Adrenal gland (tissue), 5 donors: ENCODE measurements at regions not wholly inside any gene's neighbourhood (a gene's known extent, or its start where the extent isn't known, plus 50 kb on each side); places are given as distances from the start of the nearest gene placed in this dataset.

Source experiments
- POLR2A ChIP-seq, 2 donors: fragments of 450-650 bp; IDR thresholded peaks; one replicate each; pipeline ENCODE4 v1.6.1; 2017; ENCODE audit warnings: antibody characterized with exemption in 2 of 2, mild to moderate bottlenecking in 2 of 2, moderate library complexity in 1 of 2
- TF ChIP-seq, protein P1 (sequence below), 6 experiments: fragments of 450-650 bp in 4 of 6; fragments of 200-600 bp in 2 of 6; sonication (generic) in 1 of 6; IDR thresholded peaks; 1 replicate in 5 of 6; 2 replicates in 1 of 6; pipeline versions ENCODE4 v1.5.1 to v1.8.0; 2016 to 2021; ENCODE audit warnings: antibody characterized with exemption in 6 of 6, mild to moderate bottlenecking in 2 of 6, moderate library complexity in 1 of 6
- donor health status: DM: no; HTN: no; CAD: no.

DNA sequence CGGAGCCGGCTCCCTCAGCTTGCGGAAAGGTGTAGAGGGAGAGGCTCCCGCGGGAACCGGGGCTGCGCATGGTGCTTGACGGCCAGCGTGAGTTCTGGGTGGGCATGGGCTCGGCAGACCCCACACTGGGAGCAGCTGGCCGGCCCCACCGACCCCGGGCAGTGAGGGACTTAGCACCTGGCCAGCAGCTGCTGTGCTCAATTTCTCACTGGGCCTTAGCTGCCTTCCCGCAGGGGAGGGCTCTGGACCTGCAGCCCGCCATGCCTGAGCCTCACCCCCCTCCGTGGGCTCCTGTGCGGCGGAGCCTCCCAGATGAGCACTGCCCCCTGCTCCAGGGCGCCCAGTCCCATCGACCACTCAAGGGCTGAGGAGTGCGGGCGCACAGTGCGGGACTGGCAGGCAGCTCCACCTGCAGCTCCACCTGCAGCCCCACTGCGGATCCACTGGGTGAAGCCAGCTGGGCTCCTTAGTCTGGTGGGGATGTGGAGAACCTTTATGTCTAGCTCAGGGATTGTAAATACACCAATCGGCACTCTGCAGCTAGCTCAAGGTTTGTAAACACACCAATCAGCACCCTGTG is 1141.8 kb downstream of the PCDH17 start:
- TF ChIP-seq, protein P1, sequence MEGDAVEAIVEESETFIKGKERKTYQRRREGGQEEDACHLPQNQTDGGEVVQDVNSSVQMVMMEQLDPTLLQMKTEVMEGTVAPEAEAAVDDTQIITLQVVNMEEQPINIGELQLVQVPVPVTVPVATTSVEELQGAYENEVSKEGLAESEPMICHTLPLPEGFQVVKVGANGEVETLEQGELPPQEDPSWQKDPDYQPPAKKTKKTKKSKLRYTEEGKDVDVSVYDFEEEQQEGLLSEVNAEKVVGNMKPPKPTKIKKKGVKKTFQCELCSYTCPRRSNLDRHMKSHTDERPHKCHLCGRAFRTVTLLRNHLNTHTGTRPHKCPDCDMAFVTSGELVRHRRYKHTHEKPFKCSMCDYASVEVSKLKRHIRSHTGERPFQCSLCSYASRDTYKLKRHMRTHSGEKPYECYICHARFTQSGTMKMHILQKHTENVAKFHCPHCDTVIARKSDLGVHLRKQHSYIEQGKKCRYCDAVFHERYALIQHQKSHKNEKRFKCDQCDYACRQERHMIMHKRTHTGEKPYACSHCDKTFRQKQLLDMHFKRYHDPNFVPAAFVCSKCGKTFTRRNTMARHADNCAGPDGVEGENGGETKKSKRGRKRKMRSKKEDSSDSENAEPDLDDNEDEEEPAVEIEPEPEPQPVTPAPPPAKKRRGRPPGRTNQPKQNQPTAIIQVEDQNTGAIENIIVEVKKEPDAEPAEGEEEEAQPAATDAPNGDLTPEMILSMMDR (IDR thresholded peaks at IDR 0.05): no peak
- no peak for TF ChIP-seq POLR2A (IDR thresholded peaks at IDR 0.05)
